Stimulated activated CD4-positive, alpha-beta T cell treated with anti-CD3 and anti-CD28 coated beads, Interleukin-4, amount 100 ng/mL, for 48 hours (primary cell): ENCODE measurements at regions not wholly inside any gene's neighbourhood (a gene's known extent, or its start where the extent isn't known, plus 50 kb on each side); places are given as distances from the start of the nearest gene placed in this dataset.

Experiments used
- DNase-seq, 2 donors: peaks; one replicate each; pipeline ENCODE4 v3.0.0-alpha.2; 2020; ENCODE audit warnings: low read depth in 2 of 2

GRCh38 chr6:93083337-93084230, 335.8 kb downstream of the EPHA7 start:
- no peak for DNase-seq

GRCh38 chr6:93081901-93082300, 337.5 kb downstream of the EPHA7 start:
- DNase-seq = no peak

GRCh38 chr6:93079061-93079460, 340.3 kb downstream of the EPHA7 start:
- DNase-seq = no peak

GRCh38 chr6:93073811-93074210, 345.5 kb downstream of the EPHA7 start:
- DNase-seq = no peak

- DNase-seq = no peak
These were observed 349.5 kb downstream of the EPHA7 start for GRCh38 chr6:93069856-93070255.

- DNase-seq = no peak
These were observed 359.4 kb downstream of the EPHA7 start for GRCh38 chr6:93059911-93060310.

GRCh38 chr6:93057584-93057983, 361.8 kb downstream of the EPHA7 start:
- DNase-seq = no peak

- no peak for DNase-seq
These were observed 371.0 kb downstream of the EPHA7 start for GRCh38 chr6:93048381-93048780.

- DNase-seq = no peak
These were observed 372.3 kb downstream of the EPHA7 start for GRCh38 chr6:93047033-93047432.

- no peak for DNase-seq
These were observed 374.2 kb downstream of the EPHA7 start for GRCh38 chr6:93045156-93045555.

- no peak for DNase-seq
These were observed 379.0 kb downstream of the EPHA7 start for GRCh38 chr6:93040375-93040774.

- DNase-seq = no peak
These were observed 382.5 kb downstream of the EPHA7 start for GRCh38 chr6:93036835-93037234.

GRCh38 chr6:93035756-93036155, 383.6 kb downstream of the EPHA7 start:
- no peak for DNase-seq

GRCh38 chr6:93021235-93021915, 398.0 kb downstream of the EPHA7 start:
- DNase-seq = no peak

- no peak for DNase-seq
These were observed 401.7 kb downstream of the EPHA7 start for GRCh38 chr6:93017626-93018025.

- no peak for DNase-seq
These were observed 402.1 kb downstream of the EPHA7 start for GRCh38 chr6:93017213-93017612.

GRCh38 chr6:93013054-93013453, 406.3 kb downstream of the EPHA7 start:
- no peak for DNase-seq

- DNase-seq = no peak
These were observed 411.0 kb downstream of the EPHA7 start for GRCh38 chr6:93008375-93008774.

- no peak for DNase-seq
These were observed 429.7 kb downstream of the EPHA7 start for GRCh38 chr6:92989656-92990055.

- DNase-seq = no peak
These were observed 440.1 kb downstream of the EPHA7 start for GRCh38 chr6:92979281-92979680.

- no peak for DNase-seq
These were observed 442.3 kb downstream of the EPHA7 start for GRCh38 chr6:92977018-92977417.

GRCh38 chr6:92967362-92967761, 452.0 kb downstream of the EPHA7 start:
- DNase-seq = no peak

- DNase-seq = no peak
These were observed 456.5 kb downstream of the EPHA7 start for GRCh38 chr6:92962846-92963245.
